Suprapubic skin (tissue), 4 donors: ENCODE measurements at regions not wholly inside any gene's neighbourhood (a gene's known extent, or its start where the extent isn't known, plus 50 kb on each side); places are given as distances from the start of the nearest gene placed in this dataset.
A peak's percentile ranks its signal among the peaks of the same experiment; 100 is the strongest.
"Not testable (repeated sequence)": the region's sequence is repeated elsewhere in the genome, so short reads cannot be mapped to it uniquely, and the experiment has no call there.

Experiments used
- DNase-seq, 2 donors: peaks; one replicate each; pipeline ENCODE4 v3.0.0-alpha.2; 2019; ENCODE audit warnings: low spot score in 2 of 2
- H3K27ac ChIP-seq: fragments of 200-600 bp; sonication (generic); one replicate; pipeline ENCODE4 v1.5.1; 2019
- H3K27me3 ChIP-seq: fragments of 200-600 bp; sonication (generic); one replicate; pipeline ENCODE4 v1.5.1; 2019
- H3K36me3 ChIP-seq: fragments of 200-600 bp; sonication (generic); one replicate; pipeline ENCODE4 v1.5.1; 2019
- H3K4me1 ChIP-seq: fragments of 200-600 bp; sonication (generic); one replicate; pipeline ENCODE4 v1.5.1; 2019
- H3K4me3 ChIP-seq: fragments of 200-600 bp; sonication (generic); one replicate; pipeline ENCODE4 v1.5.1; 2019; ENCODE audit warnings: mild to moderate bottlenecking
- H3K9me3 ChIP-seq: fragments of 200-600 bp; sonication (generic); one replicate; pipeline ENCODE4 v1.5.1; 2019
- CTCF ChIP-seq, 2 donors: fragments of 200-600 bp in 1 of 2; fragments of 450-650 bp in 1 of 2; sonication (generic) in 1 of 2; IDR thresholded peaks; one replicate each; pipeline ENCODE4 v1.5.1; 2016 to 2019; ENCODE audit warnings: antibody characterized with exemption in 2 of 2, mild to moderate bottlenecking in 1 of 2, moderate library complexity in 1 of 2
- WGBS: methylation state at CpG from one replicate; pipeline ENCODE4 v1.1.5; 2018; 5-methylcytosine and 5-hydroxymethylcytosine counted together

GRCh38 chr17:15802917-15803316, 70.8 kb downstream of the TBC1D26 start:
- WGBS: 100% methylated on average over 1 of the region's 1 CpG

GRCh38 chr17:15806825-15807224, 74.7 kb downstream of the TBC1D26 start:
- WGBS: 50% methylated on average over 4 of the region's 4 CpGs
- not testable (repeated sequence) for H3K4me1 ChIP-seq, H3K27ac ChIP-seq, H3K27me3 ChIP-seq, H3K9me3 ChIP-seq, H3K4me3 ChIP-seq, H3K36me3 ChIP-seq, DNase-seq

More at GRCh38 chr17:15802917-15803316, 70.8 kb downstream of the TBC1D26 start:
- H3K36me3 ChIP-seq, H3K4me1 ChIP-seq, H3K9me3 ChIP-seq, H3K27ac ChIP-seq, H3K4me3 ChIP-seq, H3K27me3 ChIP-seq, DNase-seq: not testable (repeated sequence)

- H3K27me3 ChIP-seq, DNase-seq, H3K36me3 ChIP-seq, H3K27ac ChIP-seq, H3K9me3 ChIP-seq, H3K4me3 ChIP-seq, H3K4me1 ChIP-seq: not testable (repeated sequence)
- 87% methylated on average over 5 of the region's 7 CpGs for WGBS
Measured at GRCh38 chr17:15813388-15813787, 81.3 kb downstream of the TBC1D26 start.

DNA sequence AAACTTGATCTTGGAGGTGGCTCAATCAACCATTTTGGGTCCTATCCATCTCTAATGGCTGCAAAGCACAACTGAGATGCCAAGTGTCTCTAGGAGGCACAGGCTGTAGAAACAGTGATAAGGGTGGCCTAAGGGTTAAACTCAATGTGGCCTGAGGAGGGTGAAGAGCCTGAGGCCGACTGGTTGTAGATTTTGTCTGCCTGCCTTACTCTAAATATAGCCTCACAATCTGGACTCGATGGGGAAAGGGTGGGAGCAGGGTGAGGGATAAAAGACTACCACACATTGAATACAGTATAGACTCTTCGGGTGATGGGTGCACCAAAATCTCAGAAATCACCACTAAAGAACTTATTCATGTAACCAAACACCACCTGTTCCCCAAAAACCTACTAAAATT, 81.9 kb downstream of the TBC1D26 start:
- H3K36me3 ChIP-seq, H3K4me3 ChIP-seq, H3K4me1 ChIP-seq, H3K27ac ChIP-seq, H3K27me3 ChIP-seq, DNase-seq, H3K9me3 ChIP-seq: not testable (repeated sequence)
- 43% methylated on average over 3 of the region's 3 CpGs for WGBS

DNA sequence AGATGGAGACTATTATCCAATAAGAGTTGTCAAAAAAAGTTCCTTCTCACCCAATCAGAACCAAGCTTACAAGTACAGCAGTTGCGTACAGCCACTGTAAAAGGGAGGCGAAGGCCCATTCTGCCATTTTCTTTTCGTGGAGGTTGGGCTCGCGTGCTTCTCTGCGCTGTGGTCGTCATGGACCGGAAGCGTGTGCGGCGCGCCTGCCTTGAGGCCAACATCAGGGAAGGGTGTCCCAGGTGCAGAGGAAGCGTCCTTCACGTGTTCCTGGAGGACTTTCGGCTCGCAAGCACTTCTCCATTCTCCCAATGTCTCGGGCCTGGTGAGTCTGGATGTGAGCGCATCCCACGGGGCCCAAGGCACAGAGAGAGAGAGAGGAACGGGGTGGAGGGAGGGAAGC, 85.8 kb downstream of the TBC1D26 start:
- DNase-seq, H3K27ac ChIP-seq, H3K27me3 ChIP-seq, H3K4me3 ChIP-seq, H3K9me3 ChIP-seq, H3K36me3 ChIP-seq, H3K4me1 ChIP-seq: not testable (repeated sequence)
- 92% methylated on average over 14 of the region's 20 CpGs for WGBS

GRCh38 chr17:15822280-15822679, 90.2 kb downstream of the TBC1D26 start:
- not testable (repeated sequence) for H3K27ac ChIP-seq, DNase-seq, H3K36me3 ChIP-seq, H3K9me3 ChIP-seq, H3K4me3 ChIP-seq, H3K27me3 ChIP-seq, H3K4me1 ChIP-seq
- WGBS: 56% methylated on average over 4 of the region's 5 CpGs

- WGBS: 8% methylated on average over 9 of the region's 10 CpGs
- not testable (repeated sequence) for H3K36me3 ChIP-seq, H3K9me3 ChIP-seq, H3K27ac ChIP-seq, H3K4me3 ChIP-seq, H3K4me1 ChIP-seq, H3K27me3 ChIP-seq
- TF ChIP-seq CTCF (IDR thresholded peaks at IDR 0.05): peak; percentile 66 to 86
- DNase-seq: peak; percentile 74 to 85
Measured at GRCh38 chr17:15828727-15829314, 96.7 kb downstream of the TBC1D26 start.

GRCh38 chr17:15830221-15830620, 98.1 kb downstream of the TBC1D26 start:
- not testable (repeated sequence) for DNase-seq, H3K36me3 ChIP-seq, H3K27me3 ChIP-seq, H3K4me3 ChIP-seq, H3K4me1 ChIP-seq, H3K9me3 ChIP-seq, H3K27ac ChIP-seq
- WGBS: 78% methylated on average over 4 of the region's 4 CpGs

DNA sequence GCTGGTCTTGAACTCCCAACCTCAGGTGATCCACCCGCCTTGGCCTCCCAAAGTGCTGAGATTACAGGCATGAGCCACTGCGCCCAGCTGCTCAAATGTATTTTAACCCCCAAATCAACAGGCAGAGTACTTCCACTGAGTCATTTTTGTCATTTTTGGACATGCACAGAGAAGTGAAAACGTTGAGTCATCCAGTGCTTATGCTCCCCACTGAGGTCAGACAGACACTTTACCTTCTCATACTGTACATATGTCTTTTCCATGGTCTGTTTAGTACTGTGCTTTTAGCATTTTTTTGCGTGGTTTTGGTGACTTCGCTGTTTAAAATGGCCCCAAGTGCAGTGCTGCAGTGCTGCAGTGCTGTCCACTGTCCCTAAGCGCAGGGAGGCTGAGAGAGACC, 99.1 kb downstream of the TBC1D26 start:
- not testable (repeated sequence) for H3K4me3 ChIP-seq, H3K27me3 ChIP-seq, H3K9me3 ChIP-seq, H3K27ac ChIP-seq, DNase-seq, H3K4me1 ChIP-seq, H3K36me3 ChIP-seq
- 62% methylated on average over 6 of the region's 6 CpGs for WGBS

GRCh38 chr17:15832921-15833480, 100.9 kb downstream of the TBC1D26 start:
- not testable (repeated sequence) for H3K4me3 ChIP-seq, DNase-seq, H3K27ac ChIP-seq, H3K36me3 ChIP-seq, H3K9me3 ChIP-seq, H3K27me3 ChIP-seq, H3K4me1 ChIP-seq
- 72% methylated on average over 11 of the region's 11 CpGs for WGBS

DNA sequence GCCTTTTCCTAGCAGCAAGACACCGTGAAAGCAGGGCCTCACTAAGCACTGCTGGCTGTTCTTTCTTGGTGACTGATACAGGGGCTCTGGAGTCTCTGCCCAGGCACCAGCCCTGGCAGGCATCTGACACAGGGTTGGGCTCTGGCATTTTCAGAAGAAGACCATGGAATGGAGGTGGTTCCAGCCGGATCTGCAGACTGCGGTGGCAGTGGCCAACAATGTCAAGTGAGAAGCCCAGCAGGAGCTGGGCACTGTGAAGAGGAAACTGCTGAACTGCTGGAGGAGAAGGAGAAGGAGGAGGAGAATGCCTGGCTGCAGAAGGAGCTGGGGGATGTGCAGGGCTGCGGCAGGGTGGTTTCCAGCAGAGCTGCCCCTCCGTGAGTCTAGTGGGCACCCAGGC, 101.8 kb downstream of the TBC1D26 start:
- H3K9me3 ChIP-seq, H3K4me1 ChIP-seq, H3K27ac ChIP-seq, H3K27me3 ChIP-seq, H3K4me3 ChIP-seq, H3K36me3 ChIP-seq, DNase-seq: not testable (repeated sequence)
- 73% methylated on average over 3 of the region's 5 CpGs for whole genome bisulfite sequencing

DNA sequence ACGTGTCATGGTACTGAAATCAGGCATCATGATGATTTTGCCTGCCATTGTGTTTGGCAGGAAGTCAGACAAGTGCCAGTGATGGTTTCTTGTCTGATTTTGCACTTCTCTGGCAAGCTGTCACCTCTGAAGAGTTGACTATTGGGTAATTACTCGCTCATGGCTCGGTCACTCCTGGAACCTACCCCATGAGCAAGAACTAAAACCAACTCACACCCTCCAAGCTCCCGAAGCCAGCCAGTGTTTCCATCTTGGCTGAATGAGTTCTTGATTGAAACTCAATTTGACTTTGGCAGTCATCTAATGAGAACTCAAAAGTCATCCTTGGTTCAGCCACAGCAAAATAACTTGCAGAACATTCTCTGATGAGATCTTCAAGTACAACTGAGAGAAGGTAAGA, 103.4 kb downstream of the TBC1D26 start:
- not testable (repeated sequence) for H3K27ac ChIP-seq, H3K36me3 ChIP-seq, H3K27me3 ChIP-seq, H3K4me3 ChIP-seq, H3K9me3 ChIP-seq, DNase-seq, H3K4me1 ChIP-seq
- WGBS: 36% methylated on average over 1 of the region's 4 CpGs

GRCh38 chr17:15836249-15836982, 104.3 kb downstream of the TBC1D26 start:
- not testable (repeated sequence) for H3K27ac ChIP-seq

More at GRCh38 chr17:15836249-15836982, 104.3 kb downstream of the TBC1D26 start:
- not testable (repeated sequence) for H3K4me1 ChIP-seq, H3K4me3 ChIP-seq, H3K9me3 ChIP-seq, H3K27me3 ChIP-seq, H3K36me3 ChIP-seq, DNase-seq
- WGBS: 59% methylated on average over 3 of the region's 12 CpGs
